ENCODE measurements at regions not wholly inside any gene's neighbourhood (a gene's known extent, or its start where the extent isn't known, plus 50 kb on each side); places are given as distances from the start of the nearest gene placed in this dataset.
A peak's percentile ranks its signal among the peaks of the same experiment; 100 is the strongest.
"Not testable (repeated sequence)": the region's sequence is repeated elsewhere in the genome, so short reads cannot be mapped to it uniquely, and the experiment has no call there.

- DNase-seq (ENCODE audit: low read depth in 2 of 3, low spot score in 1 of 3) = no peak
Observed at GRCh38 chr10:90023950-90024349, 322.6 kb downstream of the KIF20B start.

- no peak for DNase-seq (ENCODE audit: low read depth in 2 of 3, low spot score in 1 of 3)
Observed at GRCh38 chr10:90028312-90028711, 326.9 kb downstream of the KIF20B start.

GRCh38 chr10:90031776-90032175 is 330.4 kb downstream of the KIF20B start:
- no peak for DNase-seq (ENCODE audit: low read depth in 2 of 3, low spot score in 1 of 3)

GRCh38 chr10:90032519-90032918 is 331.1 kb downstream of the KIF20B start:
- DNase-seq (ENCODE audit: low read depth in 2 of 3, low spot score in 1 of 3) = no peak

GRCh38 chr10:90034862-90035261 is 333.5 kb downstream of the KIF20B start:
- DNase-seq (ENCODE audit: low read depth in 2 of 3, low spot score in 1 of 3) = not testable (repeated sequence)

GRCh38 chr10:90041585-90041984 is 340.2 kb downstream of the KIF20B start:
- DNase-seq (ENCODE audit: low read depth in 2 of 3, low spot score in 1 of 3) = no peak

GRCh38 chr10:90042075-90042474 is 340.7 kb downstream of the KIF20B start:
- DNase-seq (ENCODE audit: low read depth in 2 of 3, low spot score in 1 of 3) = no peak

- no peak for DNase-seq (ENCODE audit: low read depth in 2 of 3, low spot score in 1 of 3)
Observed at GRCh38 chr10:90047243-90047729, 345.9 kb downstream of the KIF20B start.

- no peak for DNase-seq (ENCODE audit: low read depth in 2 of 3, low spot score in 1 of 3)
Observed at GRCh38 chr10:90051053-90051452, 349.7 kb downstream of the KIF20B start.

- no peak for DNase-seq (ENCODE audit: low read depth in 2 of 3, low spot score in 1 of 3)
Observed at GRCh38 chr10:90051474-90051873, 350.1 kb downstream of the KIF20B start.

GRCh38 chr10:90062786-90063185 is 361.4 kb downstream of the KIF20B start:
- DNase-seq (ENCODE audit: low read depth in 2 of 3, low spot score in 1 of 3) = no peak

GRCh38 chr10:90064295-90064694 is 362.9 kb downstream of the KIF20B start:
- no peak for DNase-seq (ENCODE audit: low read depth in 2 of 3, low spot score in 1 of 3)

GRCh38 chr10:90066435-90066834 is 365.0 kb downstream of the KIF20B start:
- no peak for DNase-seq (ENCODE audit: low read depth in 2 of 3, low spot score in 1 of 3)

GRCh38 chr10:90075995-90076394 is 374.6 kb downstream of the KIF20B start:
- DNase-seq (ENCODE audit: low read depth in 2 of 3, low spot score in 1 of 3) = no peak

- no peak for DNase-seq (ENCODE audit: low read depth in 2 of 3, low spot score in 1 of 3)
Observed at GRCh38 chr10:90079819-90080218, 378.4 kb downstream of the KIF20B start.

- not testable (repeated sequence) for DNase-seq (ENCODE audit: low read depth in 2 of 3, low spot score in 1 of 3)
Observed at GRCh38 chr10:90086606-90087190, 385.3 kb downstream of the KIF20B start.

GRCh38 chr10:90087197-90088023 is 386.0 kb downstream of the KIF20B start:
- peak in 1 of 3 donors; percentile 4 for DNase-seq (ENCODE audit: low read depth in 2 of 3, low spot score in 1 of 3)

GRCh38 chr10:90088024-90088317 is 386.6 kb downstream of the KIF20B start:
- DNase-seq (ENCODE audit: low read depth in 2 of 3, low spot score in 1 of 3) = no peak

GRCh38 chr10:90089719-90090118 is 388.3 kb downstream of the KIF20B start:
- no peak for DNase-seq (ENCODE audit: low read depth in 2 of 3, low spot score in 1 of 3)

- no peak for DNase-seq (ENCODE audit: low read depth in 2 of 3, low spot score in 1 of 3)
Observed at GRCh38 chr10:90096196-90096595, 394.8 kb downstream of the KIF20B start.

GRCh38 chr10:90107581-90107980 is 406.2 kb downstream of the KIF20B start:
- not testable (repeated sequence) for DNase-seq (ENCODE audit: low read depth in 2 of 3, low spot score in 1 of 3)

GRCh38 chr10:90111671-90112070 is 410.3 kb downstream of the KIF20B start:
- DNase-seq (ENCODE audit: low read depth in 2 of 3, low spot score in 1 of 3) = no peak

- no peak for DNase-seq (ENCODE audit: low read depth in 2 of 3, low spot score in 1 of 3)
Observed at GRCh38 chr10:90112681-90113080, 411.3 kb downstream of the KIF20B start.
